ENCODE measurements at regions not wholly inside any gene's neighbourhood (a gene's known extent, or its start where the extent isn't known, plus 50 kb on each side); places are given as distances from the start of the nearest gene placed in this dataset.

DNA sequence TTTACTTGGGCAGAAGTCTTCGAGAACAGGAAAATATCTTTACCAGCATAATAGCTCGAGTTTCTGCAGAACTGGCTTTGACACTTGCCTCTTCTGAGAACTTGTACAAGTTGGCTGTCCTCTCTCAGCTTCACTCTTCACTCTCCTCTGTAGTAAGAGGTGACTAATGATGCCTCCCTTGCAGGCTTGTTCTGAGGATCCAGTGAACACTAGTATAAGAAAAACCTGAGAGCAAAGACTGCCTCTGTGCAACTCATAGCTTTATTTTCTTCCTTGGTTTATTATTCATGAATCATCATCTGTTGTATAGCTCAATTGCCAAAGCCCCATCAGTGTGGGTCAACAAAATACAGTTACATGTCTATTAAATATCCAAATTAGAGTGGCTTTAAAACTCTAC lies 266.7 kb upstream of the CLNK start (continued):
- TF ChIP-seq, protein P1, sequence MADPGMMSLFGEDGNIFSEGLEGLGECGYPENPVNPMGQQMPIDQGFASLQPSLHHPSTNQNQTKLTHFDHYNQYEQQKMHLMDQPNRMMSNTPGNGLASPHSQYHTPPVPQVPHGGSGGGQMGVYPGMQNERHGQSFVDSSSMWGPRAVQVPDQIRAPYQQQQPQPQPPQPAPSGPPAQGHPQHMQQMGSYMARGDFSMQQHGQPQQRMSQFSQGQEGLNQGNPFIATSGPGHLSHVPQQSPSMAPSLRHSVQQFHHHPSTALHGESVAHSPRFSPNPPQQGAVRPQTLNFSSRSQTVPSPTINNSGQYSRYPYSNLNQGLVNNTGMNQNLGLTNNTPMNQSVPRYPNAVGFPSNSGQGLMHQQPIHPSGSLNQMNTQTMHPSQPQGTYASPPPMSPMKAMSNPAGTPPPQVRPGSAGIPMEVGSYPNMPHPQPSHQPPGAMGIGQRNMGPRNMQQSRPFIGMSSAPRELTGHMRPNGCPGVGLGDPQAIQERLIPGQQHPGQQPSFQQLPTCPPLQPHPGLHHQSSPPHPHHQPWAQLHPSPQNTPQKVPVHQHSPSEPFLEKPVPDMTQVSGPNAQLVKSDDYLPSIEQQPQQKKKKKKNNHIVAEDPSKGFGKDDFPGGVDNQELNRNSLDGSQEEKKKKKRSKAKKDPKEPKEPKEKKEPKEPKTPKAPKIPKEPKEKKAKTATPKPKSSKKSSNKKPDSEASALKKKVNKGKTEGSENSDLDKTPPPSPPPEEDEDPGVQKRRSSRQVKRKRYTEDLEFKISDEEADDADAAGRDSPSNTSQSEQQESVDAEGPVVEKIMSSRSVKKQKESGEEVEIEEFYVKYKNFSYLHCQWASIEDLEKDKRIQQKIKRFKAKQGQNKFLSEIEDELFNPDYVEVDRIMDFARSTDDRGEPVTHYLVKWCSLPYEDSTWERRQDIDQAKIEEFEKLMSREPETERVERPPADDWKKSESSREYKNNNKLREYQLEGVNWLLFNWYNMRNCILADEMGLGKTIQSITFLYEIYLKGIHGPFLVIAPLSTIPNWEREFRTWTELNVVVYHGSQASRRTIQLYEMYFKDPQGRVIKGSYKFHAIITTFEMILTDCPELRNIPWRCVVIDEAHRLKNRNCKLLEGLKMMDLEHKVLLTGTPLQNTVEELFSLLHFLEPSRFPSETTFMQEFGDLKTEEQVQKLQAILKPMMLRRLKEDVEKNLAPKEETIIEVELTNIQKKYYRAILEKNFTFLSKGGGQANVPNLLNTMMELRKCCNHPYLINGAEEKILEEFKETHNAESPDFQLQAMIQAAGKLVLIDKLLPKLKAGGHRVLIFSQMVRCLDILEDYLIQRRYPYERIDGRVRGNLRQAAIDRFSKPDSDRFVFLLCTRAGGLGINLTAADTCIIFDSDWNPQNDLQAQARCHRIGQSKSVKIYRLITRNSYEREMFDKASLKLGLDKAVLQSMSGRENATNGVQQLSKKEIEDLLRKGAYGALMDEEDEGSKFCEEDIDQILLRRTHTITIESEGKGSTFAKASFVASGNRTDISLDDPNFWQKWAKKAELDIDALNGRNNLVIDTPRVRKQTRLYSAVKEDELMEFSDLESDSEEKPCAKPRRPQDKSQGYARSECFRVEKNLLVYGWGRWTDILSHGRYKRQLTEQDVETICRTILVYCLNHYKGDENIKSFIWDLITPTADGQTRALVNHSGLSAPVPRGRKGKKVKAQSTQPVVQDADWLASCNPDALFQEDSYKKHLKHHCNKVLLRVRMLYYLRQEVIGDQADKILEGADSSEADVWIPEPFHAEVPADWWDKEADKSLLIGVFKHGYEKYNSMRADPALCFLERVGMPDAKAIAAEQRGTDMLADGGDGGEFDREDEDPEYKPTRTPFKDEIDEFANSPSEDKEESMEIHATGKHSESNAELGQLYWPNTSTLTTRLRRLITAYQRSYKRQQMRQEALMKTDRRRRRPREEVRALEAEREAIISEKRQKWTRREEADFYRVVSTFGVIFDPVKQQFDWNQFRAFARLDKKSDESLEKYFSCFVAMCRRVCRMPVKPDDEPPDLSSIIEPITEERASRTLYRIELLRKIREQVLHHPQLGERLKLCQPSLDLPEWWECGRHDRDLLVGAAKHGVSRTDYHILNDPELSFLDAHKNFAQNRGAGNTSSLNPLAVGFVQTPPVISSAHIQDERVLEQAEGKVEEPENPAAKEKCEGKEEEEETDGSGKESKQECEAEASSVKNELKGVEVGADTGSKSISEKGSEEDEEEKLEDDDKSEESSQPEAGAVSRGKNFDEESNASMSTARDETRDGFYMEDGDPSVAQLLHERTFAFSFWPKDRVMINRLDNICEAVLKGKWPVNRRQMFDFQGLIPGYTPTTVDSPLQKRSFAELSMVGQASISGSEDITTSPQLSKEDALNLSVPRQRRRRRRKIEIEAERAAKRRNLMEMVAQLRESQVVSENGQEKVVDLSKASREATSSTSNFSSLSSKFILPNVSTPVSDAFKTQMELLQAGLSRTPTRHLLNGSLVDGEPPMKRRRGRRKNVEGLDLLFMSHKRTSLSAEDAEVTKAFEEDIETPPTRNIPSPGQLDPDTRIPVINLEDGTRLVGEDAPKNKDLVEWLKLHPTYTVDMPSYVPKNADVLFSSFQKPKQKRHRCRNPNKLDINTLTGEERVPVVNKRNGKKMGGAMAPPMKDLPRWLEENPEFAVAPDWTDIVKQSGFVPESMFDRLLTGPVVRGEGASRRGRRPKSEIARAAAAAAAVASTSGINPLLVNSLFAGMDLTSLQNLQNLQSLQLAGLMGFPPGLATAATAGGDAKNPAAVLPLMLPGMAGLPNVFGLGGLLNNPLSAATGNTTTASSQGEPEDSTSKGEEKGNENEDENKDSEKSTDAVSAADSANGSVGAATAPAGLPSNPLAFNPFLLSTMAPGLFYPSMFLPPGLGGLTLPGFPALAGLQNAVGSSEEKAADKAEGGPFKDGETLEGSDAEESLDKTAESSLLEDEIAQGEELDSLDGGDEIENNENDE (IDR thresholded peaks at IDR 0.05; ENCODE audit: insufficient replicate concordance, low read length) = no peak
- TF ChIP-seq SRF (IDR thresholded peaks at IDR 0.05; ENCODE audit: low read depth, low read length) (no peak), EP300 (IDR thresholded peaks at IDR 0.05; ENCODE audit: borderline replicate concordance in 1 of 2, low read depth in 2 of 2, low read length in 2 of 2) (no peak), NRF1 (IDR thresholded peaks at IDR 0.05; ENCODE audit: low read depth, low read length) (no peak), NANOG (IDR thresholded peaks at IDR 0.05; ENCODE audit: insufficient read depth, low read depth, low read length, poor library complexity, severe bottlenecking) (no peak), RFX5 (IDR thresholded peaks at IDR 0.05; ENCODE audit: borderline replicate concordance, low read depth, low read length) (no peak), FOSL1 (IDR thresholded peaks at IDR 0.05; ENCODE audit: insufficient read depth, low read depth, low read length) (no peak), KDM5A (IDR thresholded peaks at IDR 0.05; ENCODE audit: low read length) (no peak)

All from H1 (cell line).